ENCODE measurements at regions not wholly inside any gene's neighbourhood (a gene's known extent, or its start where the extent isn't known, plus 50 kb on each side); places are given as distances from the start of the nearest gene placed in this dataset.

GRCh38 chr12:40615590-40615989 is 76.6 kb upstream of the CNTN1 start:
- no peaks in the 10 kb centered on the region for H3K4me1 ChIP-seq
- ATAC-seq (no peak), DNase-seq (no peak)
- intact Hi-C loops (cut with DNase I) = no loop called here
- no peak overlapping the region for H3K4me3 ChIP-seq
- no peaks in the 10 kb centered on the region for H3K27me3 ChIP-seq
- no peak overlapping the region for H3K27ac ChIP-seq
- TF ChIP-seq CTCF (IDR thresholded peaks at IDR 0.05) = no peak
- no peak for TF ChIP-seq POLR2A (IDR thresholded peaks at IDR 0.05)
- 46 to 69% (median 64%) methylated on average over 1 of the region's 1 CpG for WGBS, 4 donors
- no peaks in the 10 kb centered on the region for H3K9me3 ChIP-seq
- H3K36me3 ChIP-seq = no peaks in the 10 kb centered on the region

- no peak for TF ChIP-seq POLR2A (IDR thresholded peaks at IDR 0.05)
- no peak for TF ChIP-seq CTCF (IDR thresholded peaks at IDR 0.05)
- DNase-seq (no peak), ATAC-seq (no peak)
- WGBS, 4 donors = 77 to 87% (median 83%) methylated on average over 4 of the region's 4 CpGs
- H3K4me1 ChIP-seq = no peaks in the 10 kb centered on the region
- H3K36me3 ChIP-seq = no peaks in the 10 kb centered on the region
- H3K27me3 ChIP-seq = no peaks in the 10 kb centered on the region
- H3K27ac ChIP-seq = no peak overlapping the region
- H3K9me3 ChIP-seq = no peaks in the 10 kb centered on the region
- no peak overlapping the region for H3K4me3 ChIP-seq
- intact Hi-C loops (cut with DNase I) = no loop called here
Measured at GRCh38 chr12:40616383-40616915, 75.8 kb upstream of the CNTN1 start.

- no peak for TF ChIP-seq POLR2A (IDR thresholded peaks at IDR 0.05)
- no peak for TF ChIP-seq CTCF (IDR thresholded peaks at IDR 0.05)
- WGBS, 4 donors = 68 to 82% (median 80%) methylated on average over 1 of the region's 1 CpG
- Histone ChIP-seq H3K4me1 (no peaks in the 10 kb centered on the region), H3K36me3 (no peaks in the 10 kb centered on the region), H3K27me3 (no peaks in the 10 kb centered on the region), H3K9me3 (no peaks in the 10 kb centered on the region), H3K4me3 (no peak overlapping the region), H3K27ac (no peak overlapping the region)
- intact Hi-C loops (cut with DNase I) = no loop called here
- ATAC-seq (no peak), DNase-seq (no peak)
Measured at GRCh38 chr12:40618636-40619035, 73.6 kb upstream of the CNTN1 start.

GRCh38 chr12:40620564-40621019 is 71.6 kb upstream of the CNTN1 start:
- 92 to 96% (median 94%) methylated on average over 15 to 38 of the region's 38 CpGs for WGBS, 4 donors
- no peaks in the 10 kb centered on the region for H3K27me3 ChIP-seq
- intact Hi-C loops (cut with DNase I) = loop anchor here in 5 of 10 donors (5.0 to 10.0 kb wide), 3 partner anchors 294 to 304 kb away; no protein-coding TSS in a partner anchor

More at GRCh38 chr12:40620564-40621019, 71.6 kb upstream of the CNTN1 start:
- Histone ChIP-seq H3K4me1 (no peaks in the 10 kb centered on the region), H3K27ac (no peak overlapping the region), H3K4me3 (no peak overlapping the region), H3K36me3 (no peaks in the 10 kb centered on the region), H3K9me3 (no peaks in the 10 kb centered on the region)
- TF ChIP-seq CTCF (IDR thresholded peaks at IDR 0.05) (no peak), POLR2A (IDR thresholded peaks at IDR 0.05) (no peak)
- ATAC-seq = no peak
- DNase-seq = no peak
